K562 (cell line): ENCODE measurements at regions not wholly inside any gene's neighbourhood (a gene's known extent, or its start where the extent isn't known, plus 50 kb on each side); places are given as distances from the start of the nearest gene placed in this dataset.

Experiments
- ATAC-seq: fragments of 200-7000 bp; cut with Tn5 transposase; 3 replicates; pipeline ENCODE4 v1.9.1; 2020; ENCODE audit warnings: moderate library complexity
- BruUV-seq: library from RNA; stranded (reverse); fragments of 400-500 nt; replicated peaks from 2 replicates; lab custom pipeline; 2021; lab: Mats Ljungman, UMichigan
- CTCF ChIA-PET: fragments of 300-600 bp; formaldehyde crosslinking; extraction: SDS; loops from one replicate; lab custom pipeline; 2021; ENCODE audit warnings: low intra/inter-chr PET ratio; lab: Yijun Ruan, JAX
- POLR2A ChIA-PET: fragments of 300-600, 350-650 bp; sonication (Branson Sonifier 250); formaldehyde crosslinking; extraction: SDS; loops from one replicate; lab custom pipeline; 2021; ENCODE audit warnings: antibody characterized with exemption, inconsistent platforms; lab: Yijun Ruan, JAX
- DNase-seq, 4 experiments: peaks; one replicate each; pipeline versions ENCODE4 v3.0.0 to v3.0.0-alpha.2; 2011 to 2018; ENCODE audit warnings: low spot score in 3 of 4, mixed read lengths in 3 of 4; ENCODE audit errors: extremely low read depth in 1 of 4
- FAIRE-seq: peaks from 2 replicates; lab custom pipeline; 2011; peaks lifted over from hg19 to GRCh38; lab: Jason Lieb, UNC
- H2AFZ ChIP-seq: 2 replicates; pipeline ENCODE4 v1.6.0; 2011; ENCODE audit warnings: low read depth, low read length, control low read depth, inconsistent platforms
- H3K27ac ChIP-seq: fragments of 200-600 bp; 3 replicates; pipeline ENCODE4 v1.8.0; 2011; ENCODE audit warnings: low read depth, mild to moderate bottlenecking, control low read depth, inconsistent platforms, low read length, moderate library complexity, mixed read lengths; ENCODE audit errors: extremely low read depth
- H3K27me3 ChIP-seq, 2 experiments: fragments of 300-600 bp in 1 of 2; 2 replicates in 1 of 2; 3 replicates in 1 of 2; pipeline versions ENCODE4 v1.6.0 to v1.8.0; 2011; ENCODE audit warnings: inconsistent platforms in 2 of 2, low read length in 2 of 2, mild to moderate bottlenecking in 1 of 2, mixed read lengths in 1 of 2, moderate library complexity in 1 of 2; ENCODE audit not compliant: control insufficient read depth in 2 of 2, insufficient read depth in 2 of 2
- H3K36me3 ChIP-seq: fragments of 300-600 bp; 3 replicates; pipeline ENCODE4 v1.8.0; 2011; ENCODE audit warnings: mild to moderate bottlenecking, low read length, inconsistent platforms; ENCODE audit not compliant: control insufficient read depth, insufficient read depth
- H3K4me1 ChIP-seq, 2 experiments: fragments of 200-600 bp in 1 of 2; replicated peaks in 1 of 2; 2 replicates in 1 of 2; 3 replicates in 1 of 2; pipeline versions ENCODE4 v1.5.1 to v1.8.0; 2011; ENCODE audit warnings: inconsistent platforms in 2 of 2, low read length in 2 of 2, mild to moderate bottlenecking in 1 of 2, mixed read lengths in 1 of 2, moderate library complexity in 1 of 2; ENCODE audit not compliant: control insufficient read depth in 2 of 2, insufficient read depth in 2 of 2
- H3K4me2 ChIP-seq: 2 replicates; pipeline ENCODE4 v1.6.1; 2011; ENCODE audit warnings: low read length, control low read depth, inconsistent platforms, mixed read lengths; ENCODE audit not compliant: insufficient read depth
- H3K4me3 ChIP-seq: fragments of 200-600 bp; sonication (generic), shearing (Covaris generic); 2 replicates; pipeline ENCODE4 v1.5.1; 2016; ENCODE audit warnings: control low read depth, inconsistent platforms
- H3K79me2 ChIP-seq: fragments of 200-600 bp; 3 replicates; pipeline ENCODE4 v1.8.0; 2011; ENCODE audit warnings: low read length, inconsistent platforms; ENCODE audit not compliant: control insufficient read depth, insufficient read depth
- H3K9ac ChIP-seq, 2 experiments: 2 replicates each; pipeline versions ENCODE4 v1.6.0 to v1.6.1; 2011; ENCODE audit warnings: low read depth in 2 of 2, low read length in 2 of 2, control low read depth in 1 of 2, inconsistent platforms in 1 of 2, mild to moderate bottlenecking in 1 of 2, mixed read lengths in 1 of 2; ENCODE audit not compliant: insufficient read depth in 1 of 2
- H3K9me1 ChIP-seq: one replicate; pipeline ENCODE4 v1.6.0; 2011; ENCODE audit warnings: inconsistent platforms, mild to moderate bottlenecking, low read length, moderate library complexity; ENCODE audit not compliant: control insufficient read depth, insufficient read depth
- H3K9me3 ChIP-seq: replicated peaks from 2 replicates; pipeline ENCODE4 v1.5.1; 2011; ENCODE audit warnings: low read depth, low read length, inconsistent platforms; ENCODE audit not compliant: control insufficient read depth, insufficient read depth
- H4K20me1 ChIP-seq: replicated peaks from 2 replicates; pipeline ENCODE4 v1.6.1; 2011; ENCODE audit warnings: low read length, inconsistent platforms, mixed read lengths; ENCODE audit not compliant: control insufficient read depth, insufficient read depth
- C11orf30 ChIP-seq: fragments of 450-650 bp; IDR thresholded peaks from 2 replicates; pipeline ENCODE4 v1.6.1; 2016; ENCODE audit warnings: low read depth, mild to moderate bottlenecking
- L3MBTL2 ChIP-seq: fragments of 450-650 bp; IDR thresholded peaks from 2 replicates; pipeline ENCODE4 v1.6.1; 2016; ENCODE audit warnings: mild to moderate bottlenecking, moderate library complexity
- MAFF ChIP-seq: IDR thresholded peaks from 2 replicates; pipeline ENCODE4 v1.6.1; 2012; ENCODE audit warnings: low read length, improper control_type of control experiment
- NBN ChIP-seq: fragments of 450-650 bp; IDR thresholded peaks from 2 replicates; pipeline ENCODE4 v1.6.1; 2016; ENCODE audit warnings: low read depth, mild to moderate bottlenecking
- NFXL1 ChIP-seq: fragments of 450-650 bp; formaldehyde crosslinking; IDR thresholded peaks from 2 replicates; pipeline ENCODE4 v1.4.0; 2021; ENCODE audit warnings: mild to moderate bottlenecking
- RBBP5 ChIP-seq: fragments of 200-600 bp; sonication (generic); IDR thresholded peaks from 2 replicates; pipeline ENCODE4 v1.6.1; 2012; ENCODE audit warnings: borderline replicate concordance, mild to moderate bottlenecking, low read length, control low read depth, inconsistent platforms; ENCODE audit not compliant: insufficient read depth, poor library complexity, severe bottlenecking
- SMC3 ChIP-seq: conservative IDR thresholded peaks from 2 replicates; pipeline ENCODE4 v1.6.1; 2011; ENCODE audit warnings: low read depth, low read length, improper control_type of control experiment; ENCODE audit not compliant: insufficient read depth
- STAT5A ChIP-seq: IDR thresholded peaks from 2 replicates; pipeline ENCODE4 v1.6.1; 2012; ENCODE audit warnings: low read length, inconsistent platforms, borderline replicate concordance
- STAT5B ChIP-seq: fragments of 250-450 bp; sonication (Bioruptor Pico); IDR thresholded peaks from 2 replicates; pipeline ENCODE4 v1.8.0; 2021; ENCODE audit warnings: mild to moderate bottlenecking, inconsistent platforms
- TEAD2 ChIP-seq: fragments of 450-650 bp; IDR thresholded peaks from 2 replicates; pipeline ENCODE4 v1.6.1; 2016; ENCODE audit warnings: missing genetic modification characterization, control low read depth, missing compliant biosample characterization
- THRAP3 ChIP-seq: fragments of 450-650 bp; IDR thresholded peaks from 2 replicates; pipeline ENCODE4 v1.6.1; 2016; ENCODE audit warnings: mild to moderate bottlenecking, inconsistent platforms, borderline replicate concordance
- ZFPM2 ChIP-seq: fragments of 250-450 bp; sonication (Bioruptor Pico); IDR thresholded peaks from 2 replicates; pipeline ENCODE4 v1.5.1; 2022; ENCODE audit warnings: mild to moderate bottlenecking
- ZNF311 ChIP-seq: fragments of 250-450 bp; sonication (Bioruptor Pico); IDR thresholded peaks from 2 replicates; pipeline ENCODE4 v1.4.0; 2020; ENCODE audit warnings: mild to moderate bottlenecking, moderate library complexity
- ZNF436 ChIP-seq: fragments of 250-450, 450-650 bp; sonication (Bioruptor Pico); formaldehyde crosslinking; IDR thresholded peaks from 2 replicates; pipeline ENCODE4 v1.7.0; 2020; ENCODE audit warnings: mild to moderate bottlenecking
- WGBS: fragments of 100-300 bp; shearing (Covaris generic); methylation state at CpG from one replicate; pipeline ENCODE4 v1.1.6; 2016; ENCODE audit warnings: low coverage, mixed read lengths; ENCODE audit not compliant: insufficient coverage; ENCODE audit errors: missing lambda C conversion rate; 5-methylcytosine and 5-hydroxymethylcytosine counted together
- in situ Hi-C: fragments of 300-500 bp; cut with MboI; formaldehyde crosslinking; loops from 4 replicates; pipeline ENCODE4 v1.15.0; 2018; ENCODE audit warnings: inconsistent platforms, mixed read lengths
- intact Hi-C: fragments of 100-400 bp; cut with micrococcal nuclease; formaldehyde crosslinking; loops from 2 replicates; pipeline ENCODE4 v1.14.2; 2022
- TF ChIP-seq, protein P1 (sequence below): fragments of 250-450 bp; sonication (Bioruptor Pico); IDR thresholded peaks from 2 replicates; pipeline ENCODE4 v1.8.0; 2021; ENCODE audit warnings: mild to moderate bottlenecking, moderate library complexity
- TF ChIP-seq, protein P2 (sequence below): fragments of 450-650 bp; IDR thresholded peaks from 2 replicates; pipeline ENCODE4 v1.6.1; 2017; ENCODE audit warnings: antibody characterized with exemption

DNA sequence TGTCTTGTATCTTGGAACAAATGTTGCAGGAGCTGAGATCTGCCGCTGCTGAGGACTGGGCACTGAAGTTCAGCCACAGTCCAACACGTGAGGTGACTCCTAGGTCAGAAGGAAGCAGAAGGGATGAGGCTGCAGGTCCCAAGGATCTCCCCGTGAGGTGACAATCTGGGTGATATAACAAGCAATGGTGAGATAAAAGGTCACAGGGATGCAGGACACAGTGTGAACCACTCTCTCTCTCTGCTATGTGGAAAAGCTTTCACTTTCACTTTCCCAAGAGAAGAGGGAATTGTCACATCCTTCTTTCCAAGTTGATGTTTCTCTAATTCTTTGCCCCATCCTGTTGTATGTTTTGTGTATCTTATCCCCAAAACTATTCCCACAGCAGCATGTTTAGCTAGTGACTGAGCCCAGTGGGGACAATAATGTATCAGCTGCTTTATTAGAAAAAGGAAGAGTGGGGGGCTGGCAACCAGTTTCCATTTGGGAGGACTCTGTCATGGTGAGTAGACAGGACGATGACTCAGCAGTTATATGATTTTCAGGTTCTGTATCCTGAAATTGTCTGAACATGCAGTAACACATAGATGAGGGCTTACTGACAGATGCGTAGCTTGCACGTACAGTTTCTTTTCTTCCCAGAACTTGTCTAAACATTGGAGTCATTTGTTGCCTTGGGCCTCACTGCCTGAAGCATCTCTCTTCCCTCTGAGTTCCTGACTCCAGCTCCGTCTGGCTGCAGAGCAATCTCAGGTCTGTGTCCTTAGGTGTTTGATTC, 1415.8 kb upstream of the TENM3 start:
- BruUV-seq: no TSS peak
- 1% methylated on average over 7 of the region's 7 CpGs for WGBS
- Histone ChIP-seq H4K20me1 (no peaks in the 10 kb centered on the region), H3K4me3 (no peak overlapping the region), H2AFZ (no peak overlapping the region), H3K4me1 (no peaks in the 10 kb centered on the region), H3K9ac (no peak overlapping the region), H3K27me3 (no peaks in the 10 kb centered on the region), H3K4me2 (no peak overlapping the region), H3K9me1 (no peaks in the 10 kb centered on the region), H3K36me3 (no peaks in the 10 kb centered on the region), H3K79me2 (no peaks in the 10 kb centered on the region), H3K27ac (no peak overlapping the region), H3K9me3 (no peaks in the 10 kb centered on the region)
- ATAC-seq (no peak), FAIRE-seq (no peak), DNase-seq (no peak)
- ChIA-PET CTCF (no interaction called here), POLR2A (no interaction called here)
- in situ Hi-C loops: no loop called here
- intact Hi-C loops: no loop called here
- TF ChIP-seq, protein P1, sequence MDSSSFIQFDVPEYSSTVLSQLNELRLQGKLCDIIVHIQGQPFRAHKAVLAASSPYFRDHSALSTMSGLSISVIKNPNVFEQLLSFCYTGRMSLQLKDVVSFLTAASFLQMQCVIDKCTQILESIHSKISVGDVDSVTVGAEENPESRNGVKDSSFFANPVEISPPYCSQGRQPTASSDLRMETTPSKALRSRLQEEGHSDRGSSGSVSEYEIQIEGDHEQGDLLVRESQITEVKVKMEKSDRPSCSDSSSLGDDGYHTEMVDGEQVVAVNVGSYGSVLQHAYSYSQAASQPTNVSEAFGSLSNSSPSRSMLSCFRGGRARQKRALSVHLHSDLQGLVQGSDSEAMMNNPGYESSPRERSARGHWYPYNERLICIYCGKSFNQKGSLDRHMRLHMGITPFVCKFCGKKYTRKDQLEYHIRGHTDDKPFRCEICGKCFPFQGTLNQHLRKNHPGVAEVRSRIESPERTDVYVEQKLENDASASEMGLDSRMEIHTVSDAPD (CRISPR knock-in tag): no peak
- TF ChIP-seq NBN (no peak), NFXL1 (no peak), ZNF311 (no peak), STAT5A (no peak), MAFF (peak; percentile 55; the same call in 1 of the 2 replicates), THRAP3 (no peak), C11orf30 (peak; percentile 36; the same call in 1 of the 2 replicates), STAT5B (no peak), TEAD2 (tag) (no peak), SMC3 (no peak), RBBP5 (no peak), ZNF436 (CRISPR knock-in tag) (no peak), L3MBTL2 (no peak), ZFPM2 (no peak)
- TF ChIP-seq, protein P2, sequence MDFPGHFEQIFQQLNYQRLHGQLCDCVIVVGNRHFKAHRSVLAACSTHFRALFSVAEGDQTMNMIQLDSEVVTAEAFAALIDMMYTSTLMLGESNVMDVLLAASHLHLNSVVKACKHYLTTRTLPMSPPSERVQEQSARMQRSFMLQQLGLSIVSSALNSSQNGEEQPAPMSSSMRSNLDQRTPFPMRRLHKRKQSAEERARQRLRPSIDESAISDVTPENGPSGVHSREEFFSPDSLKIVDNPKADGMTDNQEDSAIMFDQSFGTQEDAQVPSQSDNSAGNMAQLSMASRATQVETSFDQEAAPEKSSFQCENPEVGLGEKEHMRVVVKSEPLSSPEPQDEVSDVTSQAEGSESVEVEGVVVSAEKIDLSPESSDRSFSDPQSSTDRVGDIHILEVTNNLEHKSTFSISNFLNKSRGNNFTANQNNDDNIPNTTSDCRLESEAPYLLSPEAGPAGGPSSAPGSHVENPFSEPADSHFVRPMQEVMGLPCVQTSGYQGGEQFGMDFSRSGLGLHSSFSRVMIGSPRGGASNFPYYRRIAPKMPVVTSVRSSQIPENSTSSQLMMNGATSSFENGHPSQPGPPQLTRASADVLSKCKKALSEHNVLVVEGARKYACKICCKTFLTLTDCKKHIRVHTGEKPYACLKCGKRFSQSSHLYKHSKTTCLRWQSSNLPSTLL: no peak
